Femur (tissue), 1 donor: ENCODE measurements at regions not wholly inside any gene's neighbourhood (a gene's known extent, or its start where the extent isn't known, plus 50 kb on each side); places are given as distances from the start of the nearest gene placed in this dataset.

Experiments
- DNase-seq: peaks from one replicate; pipeline ENCODE4 v3.0.0-alpha.2; 2017

- DNase-seq = peak; percentile 51
Observed at GRCh38 chr4:52234561-52235440, 183.7 kb downstream of the SPATA18 start.

GRCh38 chr4:52235552-52236201 is 184.6 kb downstream of the SPATA18 start:
- no peak for DNase-seq

GRCh38 chr4:52241916-52242315 is 190.8 kb downstream of the SPATA18 start:
- DNase-seq = no peak

- no peak for DNase-seq
Observed at GRCh38 chr4:52243367-52243766, 192.3 kb downstream of the SPATA18 start.

- no peak for DNase-seq
Observed at GRCh38 chr4:52244103-52244775, 193.1 kb downstream of the SPATA18 start.

GRCh38 chr4:52244848-52245247 is 193.7 kb downstream of the SPATA18 start:
- peak; percentile 67 for DNase-seq

GRCh38 chr4:52246827-52247226 is 195.7 kb downstream of the SPATA18 start:
- DNase-seq = no peak

GRCh38 chr4:52247941-52248340 is 196.8 kb downstream of the SPATA18 start:
- DNase-seq = no peak

- DNase-seq = no peak
Observed at GRCh38 chr4:52248820-52249219, 197.7 kb downstream of the SPATA18 start.

GRCh38 chr4:52249581-52249980 is 198.5 kb downstream of the SPATA18 start:
- DNase-seq = no peak

- DNase-seq = peak; percentile 87
Observed at GRCh38 chr4:52250154-52250553, 199.1 kb downstream of the SPATA18 start.

GRCh38 chr4:52251864-52252263 is 200.8 kb downstream of the SPATA18 start:
- DNase-seq = no peak

- no peak for DNase-seq
Observed at GRCh38 chr4:52253025-52253424, 201.9 kb downstream of the SPATA18 start.

- DNase-seq = no peak
Observed at GRCh38 chr4:52256522-52256921, 205.4 kb downstream of the SPATA18 start.

- no peak for DNase-seq
Observed at GRCh38 chr4:52259978-52260377, 208.9 kb downstream of the SPATA18 start.

- peak; percentile 90 for DNase-seq
Observed at GRCh38 chr4:52260514-52261210, 209.6 kb downstream of the SPATA18 start.

GRCh38 chr4:52263607-52264006 is 212.5 kb downstream of the SPATA18 start:
- DNase-seq = no peak

- no peak for DNase-seq
Observed at GRCh38 chr4:52265781-52266525, 214.8 kb downstream of the SPATA18 start.

- peak; percentile 68 for DNase-seq
Observed at GRCh38 chr4:52266537-52267137, 215.5 kb downstream of the SPATA18 start.

GRCh38 chr4:52269761-52270160 is 218.7 kb downstream of the SPATA18 start:
- DNase-seq = no peak

- no peak for DNase-seq
Observed at GRCh38 chr4:52273885-52274284, 222.8 kb downstream of the SPATA18 start.
